ENCODE measurements at regions not wholly inside any gene's neighbourhood (a gene's known extent, or its start where the extent isn't known, plus 50 kb on each side); places are given as distances from the start of the nearest gene placed in this dataset.
"Not testable (repeated sequence)": the region's sequence is repeated elsewhere in the genome, so short reads cannot be mapped to it uniquely, and the experiment has no call there.

DNA sequence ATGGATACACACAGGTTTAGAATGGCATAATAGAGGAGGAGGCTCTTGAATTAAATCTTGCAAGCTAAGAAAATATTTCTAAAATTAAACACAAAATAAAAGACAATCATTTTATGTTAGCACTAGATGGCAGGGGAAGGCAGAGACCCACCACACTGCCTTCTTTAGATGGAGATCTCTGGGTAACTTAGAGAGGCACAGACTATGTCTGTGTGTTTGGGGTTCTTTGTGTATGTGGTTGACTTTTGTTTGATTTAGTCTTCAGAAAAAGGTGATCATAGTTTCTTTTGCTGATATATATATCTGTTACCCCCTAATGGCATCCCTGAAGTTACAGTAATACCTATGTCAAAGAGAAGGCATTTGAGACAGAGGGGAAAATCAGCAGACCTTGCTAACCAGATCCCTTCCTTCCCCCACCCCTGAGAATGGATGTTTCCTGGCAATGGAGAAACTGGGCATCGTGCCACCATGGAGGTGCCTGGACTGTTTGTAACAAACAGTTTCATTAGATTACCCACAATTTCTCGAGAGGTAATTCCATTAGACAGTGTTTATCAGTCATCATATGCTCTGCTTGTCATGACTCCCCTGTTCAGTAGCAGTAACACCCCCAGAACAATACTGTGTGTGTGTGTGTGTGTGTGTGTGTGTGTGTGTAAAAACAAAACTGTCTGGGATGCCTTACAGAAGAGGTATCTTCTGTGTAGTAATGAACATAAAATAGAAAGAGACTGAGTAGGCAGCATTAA lies 228.3 kb upstream of the DEPDC1 start (continued):
- TF ChIP-seq, protein P1, sequence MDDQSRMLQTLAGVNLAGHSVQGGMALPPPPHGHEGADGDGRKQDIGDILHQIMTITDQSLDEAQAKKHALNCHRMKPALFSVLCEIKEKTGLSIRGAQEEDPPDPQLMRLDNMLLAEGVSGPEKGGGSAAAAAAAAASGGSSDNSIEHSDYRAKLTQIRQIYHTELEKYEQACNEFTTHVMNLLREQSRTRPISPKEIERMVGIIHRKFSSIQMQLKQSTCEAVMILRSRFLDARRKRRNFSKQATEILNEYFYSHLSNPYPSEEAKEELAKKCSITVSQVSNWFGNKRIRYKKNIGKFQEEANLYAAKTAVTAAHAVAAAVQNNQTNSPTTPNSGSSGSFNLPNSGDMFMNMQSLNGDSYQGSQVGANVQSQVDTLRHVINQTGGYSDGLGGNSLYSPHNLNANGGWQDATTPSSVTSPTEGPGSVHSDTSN (IDR thresholded peaks at IDR 0.05), result no peak

DNA sequence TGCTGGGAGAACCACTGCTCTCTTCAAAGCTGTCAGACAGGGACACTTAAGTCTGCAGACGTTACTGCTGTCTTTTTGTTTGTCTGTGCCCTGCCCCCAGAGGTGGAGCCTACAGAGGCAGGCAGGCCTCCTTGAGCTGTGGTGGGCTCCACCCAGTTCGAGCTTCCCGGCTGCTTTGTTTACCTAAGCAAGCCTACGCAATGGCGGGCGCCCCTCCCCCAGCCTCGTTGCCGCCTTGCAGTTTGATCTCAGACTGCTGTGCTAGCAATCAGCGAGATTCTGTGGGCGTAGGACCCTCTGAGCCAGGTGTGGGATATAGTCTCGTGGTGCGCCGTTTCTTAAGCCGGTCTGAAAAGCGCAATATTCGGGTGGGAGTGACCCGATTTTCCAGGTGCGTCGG lies 242.6 kb upstream of the DEPDC1 start:
- H4K20me1 ChIP-seq (ENCODE audit: insufficient read depth); H3K9me2 ChIP-seq; H3K36me3 ChIP-seq (replicated peaks in 1 of 2; ENCODE audit: control insufficient read depth in 1 of 2, insufficient read depth in 2 of 2, low read length in 1 of 2); H3F3A ChIP-seq (replicated peaks; ENCODE audit: insufficient read depth); H2AFZ ChIP-seq (ENCODE audit: low read depth); H3K4me2 ChIP-seq; CTCF ChIA-PET; DNase-seq; H3K4me1 ChIP-seq (ENCODE audit: control insufficient read depth in 1 of 2, insufficient read depth in 2 of 2, low read depth in 1 of 2, low read length in 1 of 2); H3K9me3 ChIP-seq; H3K79me2 ChIP-seq (ENCODE audit: insufficient read depth); H3K9ac ChIP-seq; H3K4me3 ChIP-seq (ENCODE audit: low read depth in 2 of 2, low read length in 1 of 2); POLR2A ChIA-PET; H3K27me3 ChIP-seq (ENCODE audit: insufficient read depth); H3K27ac ChIP-seq (ENCODE audit: low read depth in 2 of 2, low read length in 1 of 2): not testable (repeated sequence)
- WGBS (ENCODE audit: low lambda C conversion rate), result no CpG with 5 or more reads among the region's 19 CpGs

DNA sequence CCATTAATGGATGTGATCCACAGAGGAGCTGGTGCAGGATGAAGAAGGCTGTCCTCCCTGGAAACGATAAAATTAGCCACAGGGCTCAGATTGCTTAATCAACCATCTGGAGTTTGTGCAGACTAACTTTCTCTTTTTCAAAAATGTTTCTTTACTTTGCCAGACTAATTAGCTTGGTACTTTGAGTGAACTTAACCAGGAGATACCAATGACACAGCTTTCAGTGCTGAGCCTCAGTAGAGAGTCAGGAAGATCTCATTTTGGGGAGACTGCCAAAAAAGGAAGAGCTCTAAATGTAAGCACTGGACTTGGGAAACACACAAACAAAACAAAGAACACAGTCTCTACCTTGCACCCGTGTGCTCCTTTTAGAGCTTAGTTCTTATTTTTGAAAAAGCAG lies 248.1 kb upstream of the DEPDC1 start:
- H3K27ac ChIP-seq (ENCODE audit: low read depth in 2 of 2, low read length in 1 of 2), result peak overlapping the region in 1 of 2 experiments; percentile 39; a peak in 1 of 4 replicates
- H3K4me2 ChIP-seq, result no peak overlapping the region
- H3K36me3 ChIP-seq (replicated peaks in 1 of 2; ENCODE audit: control insufficient read depth in 1 of 2, insufficient read depth in 2 of 2, low read length in 1 of 2), result no peaks in the 10 kb centered on the region
- H3K9ac ChIP-seq, result no peak overlapping the region
- H3K79me2 ChIP-seq (ENCODE audit: insufficient read depth), result no peaks in the 10 kb centered on the region
- no peaks in the 10 kb centered on the region for H3F3A ChIP-seq (replicated peaks; ENCODE audit: insufficient read depth)
- H3K27me3 ChIP-seq (ENCODE audit: insufficient read depth), result no peaks in the 10 kb centered on the region
- peaks cover 0 to 3% of the 10 kb centered on the region in 2 experiments; a peak in 1 of 4 replicates for H3K4me1 ChIP-seq (ENCODE audit: control insufficient read depth in 1 of 2, insufficient read depth in 2 of 2, low read depth in 1 of 2, low read length in 1 of 2)
- DNase-seq, result no peak
- TF ChIP-seq MXI1 (IDR thresholded peaks at IDR 0.05; ENCODE audit: low read depth, low read length) (no peak), TEAD4 (IDR thresholded peaks at IDR 0.05; ENCODE audit: borderline replicate concordance, insufficient read depth) (no peak), RXRA (IDR thresholded peaks at IDR 0.05; ENCODE audit: borderline replicate concordance, low read depth) (no peak), ELF1 (IDR thresholded peaks at IDR 0.05) (no peak), NRF1 (IDR thresholded peaks at IDR 0.05; ENCODE audit: low read depth, low read length) (no peak)
- TF ChIP-seq, protein P2, sequence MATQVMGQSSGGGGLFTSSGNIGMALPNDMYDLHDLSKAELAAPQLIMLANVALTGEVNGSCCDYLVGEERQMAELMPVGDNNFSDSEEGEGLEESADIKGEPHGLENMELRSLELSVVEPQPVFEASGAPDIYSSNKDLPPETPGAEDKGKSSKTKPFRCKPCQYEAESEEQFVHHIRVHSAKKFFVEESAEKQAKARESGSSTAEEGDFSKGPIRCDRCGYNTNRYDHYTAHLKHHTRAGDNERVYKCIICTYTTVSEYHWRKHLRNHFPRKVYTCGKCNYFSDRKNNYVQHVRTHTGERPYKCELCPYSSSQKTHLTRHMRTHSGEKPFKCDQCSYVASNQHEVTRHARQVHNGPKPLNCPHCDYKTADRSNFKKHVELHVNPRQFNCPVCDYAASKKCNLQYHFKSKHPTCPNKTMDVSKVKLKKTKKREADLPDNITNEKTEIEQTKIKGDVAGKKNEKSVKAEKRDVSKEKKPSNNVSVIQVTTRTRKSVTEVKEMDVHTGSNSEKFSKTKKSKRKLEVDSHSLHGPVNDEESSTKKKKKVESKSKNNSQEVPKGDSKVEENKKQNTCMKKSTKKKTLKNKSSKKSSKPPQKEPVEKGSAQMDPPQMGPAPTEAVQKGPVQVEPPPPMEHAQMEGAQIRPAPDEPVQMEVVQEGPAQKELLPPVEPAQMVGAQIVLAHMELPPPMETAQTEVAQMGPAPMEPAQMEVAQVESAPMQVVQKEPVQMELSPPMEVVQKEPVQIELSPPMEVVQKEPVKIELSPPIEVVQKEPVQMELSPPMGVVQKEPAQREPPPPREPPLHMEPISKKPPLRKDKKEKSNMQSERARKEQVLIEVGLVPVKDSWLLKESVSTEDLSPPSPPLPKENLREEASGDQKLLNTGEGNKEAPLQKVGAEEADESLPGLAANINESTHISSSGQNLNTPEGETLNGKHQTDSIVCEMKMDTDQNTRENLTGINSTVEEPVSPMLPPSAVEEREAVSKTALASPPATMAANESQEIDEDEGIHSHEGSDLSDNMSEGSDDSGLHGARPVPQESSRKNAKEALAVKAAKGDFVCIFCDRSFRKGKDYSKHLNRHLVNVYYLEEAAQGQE (IDR thresholded peaks at IDR 0.05; ENCODE audit: low read depth, low read length), result no peak
- no peak overlapping the region for H2AFZ ChIP-seq (ENCODE audit: low read depth)
- H3K9me2 ChIP-seq, result no peaks in the 10 kb centered on the region
- no peaks in the 10 kb centered on the region for H4K20me1 ChIP-seq (ENCODE audit: insufficient read depth)
- POLR2A ChIA-PET, result no interaction called here
- no peaks in the 10 kb centered on the region; the same call in 1 of the 2 replicates for H3K9me3 ChIP-seq
- CTCF ChIA-PET, result interaction anchor here (0.7 kb wide), 1 partner anchor 15 kb away, joined by 3 read pairs; no protein-coding TSS in a partner anchor
- 17% methylated on average over 2 of the region's 2 CpGs for WGBS (ENCODE audit: low lambda C conversion rate)
- no peak overlapping the region for H3K4me3 ChIP-seq (ENCODE audit: low read depth in 2 of 2, low read length in 1 of 2)

All from SK-N-SH (cell line).